ENCODE measurements at regions not wholly inside any gene's neighbourhood (a gene's known extent, or its start where the extent isn't known, plus 50 kb on each side); places are given as distances from the start of the nearest gene placed in this dataset.

DNA sequence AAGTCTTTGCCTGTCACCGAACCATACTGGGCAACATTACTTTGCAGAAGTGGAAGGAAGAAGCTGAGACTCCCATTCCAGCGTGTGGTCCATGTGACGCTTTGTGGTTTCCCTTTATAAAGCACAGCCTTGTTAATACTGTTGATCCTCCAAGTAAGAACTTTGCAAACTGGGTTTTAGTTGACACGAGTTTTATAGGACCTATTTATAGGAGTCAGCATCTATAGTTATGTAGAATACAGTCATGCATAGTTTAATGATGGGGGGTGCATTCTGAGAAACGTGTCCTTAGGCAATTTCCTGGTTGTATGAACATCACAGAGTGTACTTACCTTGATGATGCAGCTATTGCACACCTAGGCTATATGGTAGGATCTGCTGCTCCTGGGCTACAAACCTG is 1879.4 kb upstream of the TENM3 start:
- Histone ChIP-seq H3K27ac (no peak overlapping the region), H3K4me3 (0 out of 2 replicates have a peak overlapping the region, but pooled peaks have one; percentile 26), H3K9ac (ENCODE audit: insufficient read length) (no peak overlapping the region), H3K36me3 (ENCODE audit: insufficient read depth, low read length) (no peaks in the 10 kb centered on the region), H3K9me3 (ENCODE audit: low read depth, low read length) (no peaks in the 10 kb centered on the region)
- TF ChIP-seq EZH2 (IDR thresholded peaks at IDR 0.05) (no peak), FOXP2 (optimal IDR thresholded peaks at IDR 0.05; ENCODE audit: control extremely low read depth, extremely low read length, insufficient read depth) (no peak), POLR2AphosphoS5 (IDR thresholded peaks at IDR 0.05; ENCODE audit: borderline replicate concordance, low read depth, low read length) (no peak)
- DNase-seq (ENCODE audit: low read depth, low spot score) = no peak

DNA sequence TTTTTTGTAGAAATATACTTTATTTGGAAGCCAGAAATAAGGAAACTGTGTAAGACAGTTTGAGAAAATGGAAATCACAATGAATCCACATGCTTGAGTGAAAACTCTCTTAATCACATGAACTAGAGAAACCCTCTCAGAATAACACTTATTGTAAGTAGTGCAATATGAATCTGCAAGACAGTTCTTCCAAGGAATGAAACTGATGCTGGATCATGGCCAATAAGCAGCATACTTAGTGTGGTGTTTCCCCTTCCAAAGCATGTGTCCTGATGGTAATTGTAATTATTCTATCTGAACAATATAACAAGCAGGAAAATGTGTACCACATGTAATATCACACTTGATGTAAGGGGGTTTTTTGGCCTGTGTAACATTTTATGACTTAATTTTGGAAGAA is 1870.5 kb upstream of the TENM3 start:
- H3K27ac ChIP-seq = no peak overlapping the region
- no peak for DNase-seq (ENCODE audit: low read depth, low spot score)
- no peak for TF ChIP-seq POLR2AphosphoS5 (IDR thresholded peaks at IDR 0.05; ENCODE audit: borderline replicate concordance, low read depth, low read length)
- no peak for TF ChIP-seq EZH2 (IDR thresholded peaks at IDR 0.05)
- no peak for TF ChIP-seq FOXP2 (optimal IDR thresholded peaks at IDR 0.05; ENCODE audit: control extremely low read depth, extremely low read length, insufficient read depth)

DNA sequence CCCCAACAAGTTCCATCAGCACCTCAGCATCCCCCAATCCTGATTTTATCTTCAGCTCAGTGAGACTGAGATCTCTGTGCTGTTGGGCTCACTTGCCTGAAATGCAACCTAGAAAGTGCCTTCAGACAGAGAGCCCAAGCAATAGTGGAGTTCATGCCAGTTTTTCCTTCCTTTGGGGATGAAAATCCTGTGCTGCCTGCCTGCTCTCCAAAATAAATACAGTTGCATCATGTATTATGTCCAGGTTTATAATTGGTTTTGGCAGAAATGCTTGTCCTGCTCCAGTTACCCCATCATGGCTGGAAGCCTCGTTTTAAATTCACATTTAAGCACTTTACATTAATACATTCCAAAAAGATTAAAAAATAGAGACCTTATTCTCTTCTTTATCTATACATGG is 1865.5 kb upstream of the TENM3 start:
- H3K4me3 ChIP-seq = no peak overlapping the region
- no peak for DNase-seq (ENCODE audit: low read depth, low spot score)
- H3K9ac ChIP-seq (ENCODE audit: insufficient read length) = no peak overlapping the region
- no peak overlapping the region for H3K27ac ChIP-seq
- H3K9me3 ChIP-seq (ENCODE audit: low read depth, low read length) = no peaks in the 10 kb centered on the region
- no peaks in the 10 kb centered on the region for H3K36me3 ChIP-seq (ENCODE audit: insufficient read depth, low read length)
- TF ChIP-seq POLR2AphosphoS5 (IDR thresholded peaks at IDR 0.05; ENCODE audit: borderline replicate concordance, low read depth, low read length) = no peak
- no peak for TF ChIP-seq FOXP2 (optimal IDR thresholded peaks at IDR 0.05; ENCODE audit: control extremely low read depth, extremely low read length, insufficient read depth)
- no peak for TF ChIP-seq EZH2 (IDR thresholded peaks at IDR 0.05)

More for the DNA sequence above, 1870.5 kb upstream of the TENM3 start:
- H3K36me3 ChIP-seq (ENCODE audit: insufficient read depth, low read length) = no peaks in the 10 kb centered on the region
- no peaks in the 10 kb centered on the region for H3K9me3 ChIP-seq (ENCODE audit: low read depth, low read length)
- no peak overlapping the region for H3K9ac ChIP-seq (ENCODE audit: insufficient read length)
- no peak overlapping the region for H3K4me3 ChIP-seq

DNA sequence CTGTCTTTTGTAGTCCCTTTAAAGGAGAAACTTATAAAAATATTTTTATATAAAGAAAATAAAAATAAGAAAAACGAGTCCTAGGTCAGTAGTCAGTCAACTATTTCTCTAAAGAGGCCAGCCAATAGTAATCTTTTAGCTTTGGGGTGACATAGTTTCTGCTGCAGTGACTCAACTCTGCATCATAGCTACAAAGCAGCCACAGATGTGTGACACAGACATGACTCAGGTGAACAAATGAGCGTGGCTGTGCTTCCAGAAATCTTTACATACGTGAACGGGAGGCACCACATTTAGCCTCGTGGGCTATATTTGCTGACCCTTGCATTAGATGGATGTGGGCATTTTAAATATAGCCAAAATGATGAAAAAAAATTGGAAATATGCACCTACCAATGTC is 1862.5 kb upstream of the TENM3 start:
- Histone ChIP-seq H3K9ac (ENCODE audit: insufficient read length) (no peak overlapping the region), H3K4me3 (no peak overlapping the region), H3K27ac (no peak overlapping the region), H3K36me3 (ENCODE audit: insufficient read depth, low read length) (no peaks in the 10 kb centered on the region), H3K9me3 (ENCODE audit: low read depth, low read length) (no peaks in the 10 kb centered on the region)
- TF ChIP-seq EZH2 (IDR thresholded peaks at IDR 0.05) (no peak), FOXP2 (optimal IDR thresholded peaks at IDR 0.05; ENCODE audit: control extremely low read depth, extremely low read length, insufficient read depth) (no peak), POLR2AphosphoS5 (IDR thresholded peaks at IDR 0.05; ENCODE audit: borderline replicate concordance, low read depth, low read length) (no peak)
- no peak for DNase-seq (ENCODE audit: low read depth, low spot score)

DNA sequence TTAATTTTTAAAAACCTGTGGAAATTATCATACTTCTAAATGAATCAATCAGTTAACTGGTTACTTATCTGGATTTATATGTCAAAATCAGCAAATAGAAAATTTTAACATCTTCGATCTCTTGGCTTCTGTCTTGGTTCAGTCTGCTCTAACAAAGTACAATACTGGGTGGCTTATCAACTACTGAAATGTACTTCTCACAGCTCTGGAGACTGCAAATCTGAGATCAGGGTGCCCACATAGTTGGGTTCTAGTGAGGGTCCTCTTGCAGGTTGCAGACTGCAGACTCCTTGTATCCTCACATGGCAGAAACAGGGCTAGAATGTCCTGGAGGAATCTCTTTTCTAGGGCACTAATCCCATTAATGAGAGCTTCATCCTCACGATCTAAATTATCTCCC is 1851.6 kb upstream of the TENM3 start:
- no peak overlapping the region for H3K27ac ChIP-seq
- no peak overlapping the region for H3K4me3 ChIP-seq
- no peaks in the 10 kb centered on the region for H3K9me3 ChIP-seq (ENCODE audit: low read depth, low read length)
- H3K36me3 ChIP-seq (ENCODE audit: insufficient read depth, low read length) = no peaks in the 10 kb centered on the region
- TF ChIP-seq EZH2 (IDR thresholded peaks at IDR 0.05) (no peak), FOXP2 (optimal IDR thresholded peaks at IDR 0.05; ENCODE audit: control extremely low read depth, extremely low read length, insufficient read depth) (no peak), POLR2AphosphoS5 (IDR thresholded peaks at IDR 0.05; ENCODE audit: borderline replicate concordance, low read depth, low read length) (no peak)
- no peak for DNase-seq (ENCODE audit: low read depth, low spot score)
- no peak overlapping the region for H3K9ac ChIP-seq (ENCODE audit: insufficient read length)

DNA sequence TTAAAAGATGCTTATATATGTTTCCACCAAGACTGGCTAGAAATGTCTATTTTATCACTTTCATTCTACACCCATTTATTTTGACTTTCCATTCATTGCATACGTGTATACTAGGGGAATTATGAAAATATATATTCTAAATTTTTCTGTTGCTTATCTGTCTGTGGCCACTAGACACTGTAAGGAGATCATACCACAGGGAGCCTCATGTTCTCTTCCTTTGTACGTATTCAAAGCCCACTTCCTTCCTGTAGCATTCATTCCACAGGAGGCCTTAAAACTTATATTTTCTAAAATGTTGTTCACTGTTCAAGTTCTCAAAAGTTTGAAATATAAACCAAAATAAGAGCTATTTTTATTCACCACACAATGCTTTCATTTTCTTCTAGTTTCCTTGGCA is 1848.9 kb upstream of the TENM3 start:
- Histone ChIP-seq H3K9ac (ENCODE audit: insufficient read length) (no peak overlapping the region), H3K27ac (no peak overlapping the region), H3K4me3 (no peak overlapping the region), H3K9me3 (ENCODE audit: low read depth, low read length) (no peaks in the 10 kb centered on the region), H3K36me3 (ENCODE audit: insufficient read depth, low read length) (no peaks in the 10 kb centered on the region)
- TF ChIP-seq FOXP2 (optimal IDR thresholded peaks at IDR 0.05; ENCODE audit: control extremely low read depth, extremely low read length, insufficient read depth) = no peak
- no peak for TF ChIP-seq POLR2AphosphoS5 (IDR thresholded peaks at IDR 0.05; ENCODE audit: borderline replicate concordance, low read depth, low read length)
- TF ChIP-seq EZH2 (IDR thresholded peaks at IDR 0.05) = no peak
- DNase-seq (ENCODE audit: low read depth, low spot score) = no peak

DNA sequence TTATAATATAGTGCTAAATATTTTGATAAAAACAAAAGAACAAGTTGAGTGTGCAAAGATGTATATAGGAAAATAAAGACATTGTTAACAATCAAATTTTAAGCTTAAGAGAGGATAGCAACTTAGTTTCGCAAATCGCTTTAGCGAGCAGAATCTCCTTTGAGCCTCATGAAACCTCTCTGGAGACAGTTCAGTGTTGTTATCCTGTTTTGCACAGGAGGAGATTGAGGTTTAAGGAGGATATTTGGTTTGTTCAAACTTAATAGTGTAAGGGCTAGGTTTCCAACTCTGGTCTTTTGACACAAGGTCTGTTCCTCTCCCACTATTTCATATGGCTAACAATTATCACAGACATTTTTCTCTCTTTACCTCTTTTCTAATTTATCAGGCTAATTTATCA is 1848.5 kb upstream of the TENM3 start:
- Histone ChIP-seq H3K9ac (ENCODE audit: insufficient read length) (no peak overlapping the region), H3K4me3 (no peak overlapping the region)

DNA sequence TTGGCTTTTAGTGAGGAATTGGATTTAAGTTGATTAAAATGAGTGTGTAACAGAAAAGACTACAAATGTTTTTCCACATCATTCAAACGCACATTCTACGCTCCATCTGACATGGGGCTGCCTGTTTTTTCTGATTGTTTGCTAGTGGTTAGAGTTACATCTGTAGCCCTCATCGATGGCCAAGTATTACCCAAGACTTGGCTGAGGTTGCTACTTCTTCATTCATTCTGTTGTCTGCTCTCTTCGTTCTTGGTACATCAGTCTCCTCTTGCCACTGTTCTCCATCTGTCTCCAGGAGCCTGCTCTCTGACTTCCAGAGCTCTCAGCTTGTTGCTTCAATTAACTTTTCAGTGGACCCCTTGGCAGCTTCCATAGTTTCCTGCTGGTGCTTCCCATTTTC is 1844.6 kb upstream of the TENM3 start:
- Histone ChIP-seq H3K27ac (no peak overlapping the region), H3K36me3 (ENCODE audit: insufficient read depth, low read length) (no peaks in the 10 kb centered on the region), H3K4me3 (no peak overlapping the region), H3K9ac (ENCODE audit: insufficient read length) (no peak overlapping the region), H3K9me3 (ENCODE audit: low read depth, low read length) (no peaks in the 10 kb centered on the region)
- no peak for DNase-seq (ENCODE audit: low read depth, low spot score)
- TF ChIP-seq POLR2AphosphoS5 (IDR thresholded peaks at IDR 0.05; ENCODE audit: borderline replicate concordance, low read depth, low read length) = no peak
- no peak for TF ChIP-seq EZH2 (IDR thresholded peaks at IDR 0.05)
- TF ChIP-seq FOXP2 (optimal IDR thresholded peaks at IDR 0.05; ENCODE audit: control extremely low read depth, extremely low read length, insufficient read depth) = no peak

More for the DNA sequence above, 1848.5 kb upstream of the TENM3 start:
- H3K9me3 ChIP-seq (ENCODE audit: low read depth, low read length) = no peaks in the 10 kb centered on the region
- H3K27ac ChIP-seq = no peak overlapping the region
- TF ChIP-seq EZH2 (IDR thresholded peaks at IDR 0.05) (no peak), POLR2AphosphoS5 (IDR thresholded peaks at IDR 0.05; ENCODE audit: borderline replicate concordance, low read depth, low read length) (no peak), FOXP2 (optimal IDR thresholded peaks at IDR 0.05; ENCODE audit: control extremely low read depth, extremely low read length, insufficient read depth) (no peak)
- H3K36me3 ChIP-seq (ENCODE audit: insufficient read depth, low read length) = no peaks in the 10 kb centered on the region
- DNase-seq (ENCODE audit: low read depth, low spot score) = no peak

DNA sequence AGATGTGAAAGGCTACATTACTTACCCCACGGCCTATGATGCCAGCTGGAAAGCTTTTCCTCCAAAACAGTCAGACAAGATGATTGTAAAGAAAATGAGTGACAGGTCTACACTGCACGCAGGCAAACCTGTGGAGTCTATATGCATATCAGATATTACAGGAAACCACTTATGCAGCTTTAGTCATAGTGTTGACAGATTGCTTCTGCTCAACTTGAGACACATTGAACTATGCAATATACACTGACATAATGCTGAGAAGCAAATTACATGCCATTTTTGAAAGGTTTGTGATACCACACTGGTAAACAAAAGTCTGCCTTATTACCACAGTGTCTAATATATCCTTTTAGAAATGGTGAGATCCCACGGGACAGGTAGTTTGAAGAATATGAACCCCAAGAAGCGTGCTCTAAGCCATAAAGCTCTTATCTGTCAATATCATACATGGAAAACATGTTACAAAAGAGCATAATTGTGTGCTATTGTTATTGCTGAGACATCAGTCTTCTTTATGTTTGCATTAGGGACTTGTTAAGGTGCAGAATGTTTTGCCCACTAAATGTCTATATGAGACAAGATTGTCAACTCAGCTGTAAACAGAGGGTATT is 1835.8 kb upstream of the TENM3 start:
- no peaks in the 10 kb centered on the region for H3K9me3 ChIP-seq (ENCODE audit: low read depth, low read length)
- no peak overlapping the region for H3K4me3 ChIP-seq
- H3K27ac ChIP-seq = no peak overlapping the region
- no peak for DNase-seq (ENCODE audit: low read depth, low spot score)
- H3K9ac ChIP-seq (ENCODE audit: insufficient read length) = no peak overlapping the region
- no peaks in the 10 kb centered on the region for H3K36me3 ChIP-seq (ENCODE audit: insufficient read depth, low read length)
- TF ChIP-seq EZH2 (IDR thresholded peaks at IDR 0.05) (no peak), FOXP2 (optimal IDR thresholded peaks at IDR 0.05; ENCODE audit: control extremely low read depth, extremely low read length, insufficient read depth) (no peak)
